ENCODE measurements at regions not wholly inside any gene's neighbourhood (a gene's known extent, or its start where the extent isn't known, plus 50 kb on each side); places are given as distances from the start of the nearest gene placed in this dataset.

- Histone ChIP-seq H3K4me3 (ENCODE audit: low read length) (no peak overlapping the region), H3K9ac (ENCODE audit: low read depth, low read length) (no peak overlapping the region), H3K9me3 (replicated peaks; ENCODE audit: low read length) (no peaks in the 10 kb centered on the region), H3K4me2 (ENCODE audit: low read length) (no peak overlapping the region), H3K4me1 (ENCODE audit: control insufficient read depth, insufficient read depth, low read length) (no peaks in the 10 kb centered on the region), H3K36me3 (ENCODE audit: insufficient read depth, low read length) (no peaks in the 10 kb centered on the region), H3K27me3 (ENCODE audit: control insufficient read depth, insufficient read depth, low read length) (no peaks in the 10 kb centered on the region)
Measured at GRCh38 chr5:15326932-15327331, 173.0 kb upstream of the FBXL7 start.

DNA sequence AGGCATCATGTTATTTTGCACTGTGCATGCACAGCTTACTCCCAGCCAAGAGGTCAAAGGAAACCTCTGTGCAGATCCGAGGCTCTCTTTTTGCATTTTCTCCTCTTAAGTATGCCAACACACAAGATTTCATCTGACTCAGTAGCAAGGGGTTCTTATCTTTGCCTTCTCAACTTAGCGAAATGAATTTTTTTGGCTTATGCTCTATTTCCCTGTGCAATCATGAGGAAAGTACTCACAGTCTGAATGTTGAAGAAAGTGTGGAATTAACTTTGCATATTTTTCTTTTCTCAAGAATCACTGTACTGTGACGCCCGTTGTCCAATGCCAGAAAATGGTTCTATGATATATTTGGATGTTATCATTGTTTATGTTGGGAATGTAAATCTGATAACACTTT is 173.5 kb upstream of the FBXL7 start:
- Histone ChIP-seq H3K9ac (ENCODE audit: low read depth, low read length) (no peak overlapping the region), H3K4me1 (ENCODE audit: control insufficient read depth, insufficient read depth, low read length) (no peaks in the 10 kb centered on the region), H3K36me3 (ENCODE audit: insufficient read depth, low read length) (no peaks in the 10 kb centered on the region), H3K4me2 (ENCODE audit: low read length) (no peak overlapping the region), H3K4me3 (ENCODE audit: low read length) (no peak overlapping the region), H3K9me3 (replicated peaks; ENCODE audit: low read length) (no peaks in the 10 kb centered on the region), H3K27me3 (ENCODE audit: control insufficient read depth, insufficient read depth, low read length) (no peaks in the 10 kb centered on the region)

- no peak overlapping the region for H3K4me3 ChIP-seq (ENCODE audit: low read length)
- H3K36me3 ChIP-seq (ENCODE audit: insufficient read depth, low read length), result no peaks in the 10 kb centered on the region
- no peaks in the 10 kb centered on the region for H3K4me1 ChIP-seq (ENCODE audit: control insufficient read depth, insufficient read depth, low read length)
- no peak overlapping the region for H3K9ac ChIP-seq (ENCODE audit: low read depth, low read length)
- no peaks in the 10 kb centered on the region for H3K27me3 ChIP-seq (ENCODE audit: control insufficient read depth, insufficient read depth, low read length)
- no peaks in the 10 kb centered on the region for H3K9me3 ChIP-seq (replicated peaks; ENCODE audit: low read length)
- no peak overlapping the region for H3K4me2 ChIP-seq (ENCODE audit: low read length)
Measured at GRCh38 chr5:15322421-15322820, 177.6 kb upstream of the FBXL7 start.

GRCh38 chr5:15321776-15322175 is 178.2 kb upstream of the FBXL7 start:
- no peaks in the 10 kb centered on the region for H3K9me3 ChIP-seq (replicated peaks; ENCODE audit: low read length)
- H3K27me3 ChIP-seq (ENCODE audit: control insufficient read depth, insufficient read depth, low read length), result no peaks in the 10 kb centered on the region
- H3K4me1 ChIP-seq (ENCODE audit: control insufficient read depth, insufficient read depth, low read length), result no peaks in the 10 kb centered on the region
- H3K36me3 ChIP-seq (ENCODE audit: insufficient read depth, low read length), result no peaks in the 10 kb centered on the region
- no peak overlapping the region for H3K9ac ChIP-seq (ENCODE audit: low read depth, low read length)
- H3K4me3 ChIP-seq (ENCODE audit: low read length), result no peak overlapping the region
- H3K4me2 ChIP-seq (ENCODE audit: low read length), result no peak overlapping the region

DNA sequence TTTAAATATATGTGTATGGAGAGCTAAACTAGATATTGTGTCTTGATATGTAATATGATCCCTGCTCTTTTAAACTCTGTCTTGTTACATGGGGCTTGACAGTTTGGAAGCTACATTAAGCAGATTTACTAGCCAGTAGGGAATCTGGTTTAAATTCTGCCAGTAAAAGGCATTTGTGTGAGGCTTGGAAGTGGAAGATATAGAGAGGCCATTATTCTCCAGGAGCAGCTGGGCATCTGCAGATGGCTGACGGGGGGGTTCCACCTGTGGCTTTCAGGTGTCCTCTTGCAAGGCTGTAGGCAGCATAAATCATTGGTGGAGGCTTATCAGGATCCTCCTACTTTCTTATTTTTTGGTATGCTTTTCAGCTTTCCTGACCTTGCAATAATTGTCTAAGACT is 179.1 kb upstream of the FBXL7 start:
- Histone ChIP-seq H3K9me3 (replicated peaks; ENCODE audit: low read length) (no peaks in the 10 kb centered on the region), H3K27me3 (ENCODE audit: control insufficient read depth, insufficient read depth, low read length) (no peaks in the 10 kb centered on the region), H3K4me3 (ENCODE audit: low read length) (no peak overlapping the region), H3K36me3 (ENCODE audit: insufficient read depth, low read length) (no peaks in the 10 kb centered on the region), H3K4me2 (ENCODE audit: low read length) (no peak overlapping the region), H3K4me1 (ENCODE audit: control insufficient read depth, insufficient read depth, low read length) (no peaks in the 10 kb centered on the region), H3K9ac (ENCODE audit: low read depth, low read length) (no peak overlapping the region)

DNA sequence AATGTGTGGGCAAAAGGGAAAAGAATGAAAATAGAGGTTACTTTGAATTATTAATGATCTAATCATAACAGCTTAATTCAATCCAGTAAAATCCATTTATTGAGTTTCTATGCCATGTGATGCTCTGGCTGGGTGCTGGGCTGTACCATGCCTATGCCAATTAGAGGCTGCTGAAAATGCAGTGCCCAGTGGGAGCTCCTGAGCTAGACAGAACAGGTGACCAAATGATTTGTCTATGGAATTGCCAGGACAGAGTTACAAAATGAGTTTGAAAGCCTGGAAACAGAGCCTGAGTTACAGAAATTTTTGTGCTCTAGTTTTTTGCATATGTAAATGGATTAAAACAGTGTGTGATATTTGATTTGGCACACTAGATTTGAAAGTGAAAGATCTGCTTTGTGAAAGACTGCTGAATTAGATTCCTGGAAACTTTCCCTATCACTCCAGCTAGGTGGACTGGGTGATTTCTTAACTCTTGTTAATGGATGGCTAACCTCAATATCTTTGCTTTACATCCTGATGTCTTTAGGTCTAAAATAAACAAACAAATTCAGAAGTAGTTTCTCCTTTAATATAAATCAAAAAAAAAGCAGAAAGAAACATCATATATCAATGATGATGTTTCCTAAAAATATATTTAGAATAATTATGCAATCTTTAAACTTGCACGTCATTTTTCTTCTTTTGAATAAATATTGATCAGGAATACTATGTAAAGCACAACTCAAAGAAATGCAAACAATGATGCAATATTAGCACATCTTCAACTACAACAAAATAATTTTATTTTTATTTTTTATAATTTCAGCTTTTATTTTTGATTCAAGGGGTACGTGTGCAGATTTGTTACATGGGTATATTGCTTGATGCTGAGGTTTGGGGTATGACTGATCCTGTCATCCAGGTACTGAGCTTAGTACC is 194.8 kb upstream of the FBXL7 start:
- no peaks in the 10 kb centered on the region for H3K4me1 ChIP-seq (ENCODE audit: control insufficient read depth, insufficient read depth, low read length)
- H3K4me2 ChIP-seq (ENCODE audit: low read length), result no peak overlapping the region
- no peak overlapping the region for H3K4me3 ChIP-seq (ENCODE audit: low read length)
- H3K9ac ChIP-seq (ENCODE audit: low read depth, low read length), result no peak overlapping the region
- H3K27me3 ChIP-seq (ENCODE audit: control insufficient read depth, insufficient read depth, low read length), result peaks cover 1% of the 10 kb centered on the region
- H3K9me3 ChIP-seq (replicated peaks; ENCODE audit: low read length), result no peaks in the 10 kb centered on the region
- no peaks in the 10 kb centered on the region for H3K36me3 ChIP-seq (ENCODE audit: insufficient read depth, low read length)

- Histone ChIP-seq H3K9me3 (replicated peaks; ENCODE audit: low read length) (no peaks in the 10 kb centered on the region), H3K9ac (ENCODE audit: low read depth, low read length) (no peak overlapping the region), H3K36me3 (ENCODE audit: insufficient read depth, low read length) (no peaks in the 10 kb centered on the region), H3K27me3 (ENCODE audit: control insufficient read depth, insufficient read depth, low read length) (peaks cover 5% of the 10 kb centered on the region), H3K4me1 (ENCODE audit: control insufficient read depth, insufficient read depth, low read length) (no peaks in the 10 kb centered on the region), H3K4me2 (ENCODE audit: low read length) (no peak overlapping the region), H3K4me3 (ENCODE audit: low read length) (no peak overlapping the region)
Measured at GRCh38 chr5:15304066-15304731, 195.8 kb upstream of the FBXL7 start.

DNA sequence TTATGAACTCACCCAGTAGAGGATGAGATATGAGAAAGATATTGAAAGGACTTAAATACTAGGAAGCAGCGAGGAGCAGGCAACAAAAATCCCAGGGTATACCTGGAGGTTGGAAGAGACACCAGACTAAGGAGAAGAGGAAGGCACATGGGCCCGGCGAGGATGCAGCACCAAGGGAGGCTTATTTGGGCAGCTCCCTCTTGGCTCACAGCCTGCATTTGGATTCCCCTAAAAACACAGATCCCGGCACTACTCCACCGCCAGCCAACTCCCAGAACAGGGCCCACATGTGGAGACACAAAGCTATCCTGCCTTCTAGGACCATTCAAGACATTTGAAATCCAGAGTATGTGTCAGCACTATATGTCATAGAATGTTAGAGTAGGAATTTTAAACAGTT is 199.8 kb upstream of the FBXL7 start:
- H3K4me2 ChIP-seq (ENCODE audit: low read length), result no peak overlapping the region
- no peaks in the 10 kb centered on the region for H3K36me3 ChIP-seq (ENCODE audit: insufficient read depth, low read length)
- H3K27me3 ChIP-seq (ENCODE audit: control insufficient read depth, insufficient read depth, low read length), result peaks cover 5% of the 10 kb centered on the region
- H3K4me3 ChIP-seq (ENCODE audit: low read length), result no peak overlapping the region
- no peak overlapping the region for H3K9ac ChIP-seq (ENCODE audit: low read depth, low read length)
- no peaks in the 10 kb centered on the region for H3K9me3 ChIP-seq (replicated peaks; ENCODE audit: low read length)
- no peaks in the 10 kb centered on the region for H3K4me1 ChIP-seq (ENCODE audit: control insufficient read depth, insufficient read depth, low read length)

DNA sequence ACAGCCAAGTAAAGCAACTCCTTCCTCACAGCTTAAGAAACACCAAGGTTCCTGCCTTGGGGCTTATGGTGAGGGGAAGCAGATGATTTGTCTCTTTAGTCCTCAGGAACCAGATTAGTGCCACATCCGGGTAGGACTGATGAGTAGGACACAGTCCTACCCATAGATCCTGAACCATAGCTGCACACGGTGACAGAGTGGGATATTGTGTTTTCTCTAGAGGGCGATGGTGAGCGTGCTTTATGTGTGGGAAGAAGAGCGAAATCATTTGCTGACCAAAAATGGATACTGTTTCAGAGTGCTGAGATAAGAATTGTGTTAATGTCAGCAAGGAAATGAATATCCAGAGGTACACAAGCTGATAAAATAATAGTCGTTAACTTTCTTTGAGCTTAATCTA is 209.0 kb upstream of the FBXL7 start:
- no peak overlapping the region for H3K9ac ChIP-seq (ENCODE audit: low read depth, low read length)
- H3K9me3 ChIP-seq (replicated peaks; ENCODE audit: low read length), result no peaks in the 10 kb centered on the region
- no peaks in the 10 kb centered on the region for H3K4me1 ChIP-seq (ENCODE audit: control insufficient read depth, insufficient read depth, low read length)
- no peak overlapping the region for H3K4me2 ChIP-seq (ENCODE audit: low read length)
- H3K4me3 ChIP-seq (ENCODE audit: low read length), result no peak overlapping the region
- H3K36me3 ChIP-seq (ENCODE audit: insufficient read depth, low read length), result no peaks in the 10 kb centered on the region
- H3K27me3 ChIP-seq (ENCODE audit: control insufficient read depth, insufficient read depth, low read length), result no peaks in the 10 kb centered on the region

- Histone ChIP-seq H3K4me3 (ENCODE audit: low read length) (no peak overlapping the region), H3K4me1 (ENCODE audit: control insufficient read depth, insufficient read depth, low read length) (no peaks in the 10 kb centered on the region), H3K9me3 (replicated peaks; ENCODE audit: low read length) (no peaks in the 10 kb centered on the region), H3K9ac (ENCODE audit: low read depth, low read length) (no peak overlapping the region), H3K27me3 (ENCODE audit: control insufficient read depth, insufficient read depth, low read length) (no peaks in the 10 kb centered on the region), H3K4me2 (ENCODE audit: low read length) (no peak overlapping the region), H3K36me3 (ENCODE audit: insufficient read depth, low read length) (no peaks in the 10 kb centered on the region)
Measured at GRCh38 chr5:15286650-15287049, 213.3 kb upstream of the FBXL7 start.

- H3K4me2 ChIP-seq (ENCODE audit: low read length), result no peak overlapping the region
- no peak overlapping the region for H3K4me3 ChIP-seq (ENCODE audit: low read length)
- no peak overlapping the region for H3K9ac ChIP-seq (ENCODE audit: low read depth, low read length)
- H3K36me3 ChIP-seq (ENCODE audit: insufficient read depth, low read length), result no peaks in the 10 kb centered on the region
- no peaks in the 10 kb centered on the region for H3K4me1 ChIP-seq (ENCODE audit: control insufficient read depth, insufficient read depth, low read length)
- no peaks in the 10 kb centered on the region for H3K27me3 ChIP-seq (ENCODE audit: control insufficient read depth, insufficient read depth, low read length)
- no peaks in the 10 kb centered on the region for H3K9me3 ChIP-seq (replicated peaks; ENCODE audit: low read length)
Measured at GRCh38 chr5:15285901-15286583, 213.9 kb upstream of the FBXL7 start.

Measured in skeletal muscle satellite cell (primary cell).